ENCODE measurements at regions not wholly inside any gene's neighbourhood (a gene's known extent, or its start where the extent isn't known, plus 50 kb on each side); places are given as distances from the start of the nearest gene placed in this dataset.
"Not testable (repeated sequence)": the region's sequence is repeated elsewhere in the genome, so short reads cannot be mapped to it uniquely, and the experiment has no call there.

DNA sequence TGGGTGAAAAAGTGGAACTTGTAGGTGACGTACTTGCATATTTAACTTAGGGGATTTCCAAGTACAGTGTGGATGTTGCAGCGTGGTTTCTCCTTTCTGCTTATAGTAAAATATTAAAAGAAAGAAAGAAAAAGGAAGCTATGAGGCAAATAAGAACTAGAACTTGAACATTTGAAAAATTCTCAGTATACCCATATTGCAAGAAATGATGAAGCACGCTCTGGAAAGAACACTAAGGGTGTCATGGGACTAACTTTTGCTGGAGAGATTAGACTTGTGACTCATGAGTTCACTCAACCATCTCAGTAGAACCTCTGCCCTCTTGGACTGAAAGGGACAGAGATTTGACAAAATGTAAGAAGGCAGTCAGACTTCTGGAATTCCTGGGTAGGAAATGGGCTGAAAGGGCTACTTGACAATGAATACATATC lies 704.5 kb upstream of the ADGRL4 start:
- H3K27me3 Mint-ChIP-seq, result no peaks in the 10 kb centered on the region
- no peak overlapping the region for H3K27ac Mint-ChIP-seq (ENCODE audit: low read depth)
- no peak for ATAC-seq (replicated peaks; ENCODE audit: extremely low read depth, poor library complexity, severe bottlenecking)
- no peaks in the 10 kb centered on the region for H3K9me3 Mint-ChIP-seq
- H3K36me3 Mint-ChIP-seq (ENCODE audit: insufficient read depth), result no peaks in the 10 kb centered on the region
- H3K4me1 Mint-ChIP-seq, result no peaks in the 10 kb centered on the region
- H3K4me3 Mint-ChIP-seq, result no peak overlapping the region
- DNase-seq (ENCODE audit: low spot score in 2 of 2), result no peak

DNA sequence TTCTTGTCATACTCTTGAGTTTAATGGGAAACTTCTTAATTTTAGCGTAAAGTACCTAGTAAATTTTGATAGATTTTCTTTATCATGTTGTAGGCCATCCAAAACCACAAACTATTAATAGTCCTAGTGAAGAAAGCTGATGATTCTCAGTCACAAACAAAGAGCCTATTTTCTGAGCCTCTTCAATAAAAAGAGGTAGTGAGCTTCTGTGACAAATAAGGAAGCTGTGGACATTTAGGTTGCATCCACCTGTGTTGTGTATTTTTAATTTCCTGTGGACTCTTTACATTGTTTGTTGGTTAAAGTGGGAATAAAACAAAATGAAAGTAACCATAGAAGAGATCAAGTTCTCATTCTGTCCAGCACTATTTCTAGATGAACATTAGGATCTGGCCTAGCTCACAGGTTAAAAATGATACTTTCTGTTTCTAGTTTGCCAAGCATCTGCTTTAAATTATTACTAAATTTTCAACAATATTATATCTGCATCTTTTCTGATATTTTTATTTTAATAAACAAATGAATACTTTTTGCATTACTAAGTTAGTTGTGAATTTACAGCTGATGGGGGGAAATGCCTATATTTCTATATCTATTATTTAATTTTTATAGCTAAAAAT lies 702.2 kb upstream of the ADGRL4 start:
- DNase-seq (ENCODE audit: low spot score in 2 of 2) (no peak), ATAC-seq (replicated peaks; ENCODE audit: extremely low read depth, poor library complexity, severe bottlenecking) (no peak)
- H3K4me3 Mint-ChIP-seq, result no peak overlapping the region
- peaks cover 6% of the 10 kb centered on the region for H3K9me3 Mint-ChIP-seq
- H3K27ac Mint-ChIP-seq (ENCODE audit: low read depth), result no peak overlapping the region
- no peaks in the 10 kb centered on the region for H3K4me1 Mint-ChIP-seq
- no peaks in the 10 kb centered on the region for H3K36me3 Mint-ChIP-seq (ENCODE audit: insufficient read depth)
- no peaks in the 10 kb centered on the region for H3K27me3 Mint-ChIP-seq

DNA sequence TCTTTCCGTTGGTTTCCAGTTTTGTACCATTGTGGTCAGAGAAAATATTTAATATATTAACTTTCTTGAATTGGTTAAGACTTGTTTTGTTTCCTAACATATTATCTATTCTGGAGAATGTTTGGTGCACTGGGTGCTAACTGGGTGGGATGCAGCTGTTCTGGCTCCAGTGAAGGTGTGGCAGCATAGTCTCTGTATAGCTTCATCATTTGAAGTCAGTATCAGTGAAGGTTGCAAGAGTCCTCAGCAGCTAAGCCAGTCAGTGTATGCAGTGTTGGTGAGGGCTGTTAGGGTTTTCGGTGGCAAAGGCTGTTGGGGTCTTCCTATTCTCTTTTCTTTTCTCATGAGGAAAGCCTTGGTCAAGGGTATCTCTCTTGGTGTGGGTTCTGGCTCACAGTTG lies 698.7 kb upstream of the ADGRL4 start:
- Mint-ChIP-seq H3K4me3 (no peak overlapping the region), H3K27me3 (no peaks in the 10 kb centered on the region), H3K9me3 (peaks cover 14% of the 10 kb centered on the region), H3K4me1 (no peaks in the 10 kb centered on the region), H3K27ac (ENCODE audit: low read depth) (no peak overlapping the region), H3K36me3 (ENCODE audit: insufficient read depth) (no peaks in the 10 kb centered on the region)
- ATAC-seq (replicated peaks; ENCODE audit: extremely low read depth, poor library complexity, severe bottlenecking) (no peak), DNase-seq (ENCODE audit: low spot score in 2 of 2) (no peak)

GRCh38 chr1:79704067-79704466 lies 697.5 kb upstream of the ADGRL4 start:
- DNase-seq (ENCODE audit: low spot score in 2 of 2), result no peak
- ATAC-seq (replicated peaks; ENCODE audit: extremely low read depth, poor library complexity, severe bottlenecking), result no peak
- H3K9me3 Mint-ChIP-seq, result peaks cover 21% of the 10 kb centered on the region
- H3K36me3 Mint-ChIP-seq (ENCODE audit: insufficient read depth), result no peaks in the 10 kb centered on the region
- no peak overlapping the region for H3K4me3 Mint-ChIP-seq
- no peak overlapping the region for H3K27ac Mint-ChIP-seq (ENCODE audit: low read depth)
- H3K4me1 Mint-ChIP-seq, result no peaks in the 10 kb centered on the region
- H3K27me3 Mint-ChIP-seq, result no peaks in the 10 kb centered on the region

- H3K36me3 Mint-ChIP-seq (ENCODE audit: insufficient read depth); H3K27ac Mint-ChIP-seq (ENCODE audit: low read depth); H3K4me1 Mint-ChIP-seq; H3K27me3 Mint-ChIP-seq; H3K4me3 Mint-ChIP-seq; ATAC-seq (replicated peaks; ENCODE audit: extremely low read depth, poor library complexity, severe bottlenecking); DNase-seq (ENCODE audit: low spot score in 2 of 2): not testable (repeated sequence)
- H3K9me3 Mint-ChIP-seq, result peaks cover 34% of the 10 kb centered on the region
Measured at GRCh38 chr1:79702336-79702999, 695.9 kb upstream of the ADGRL4 start.

DNA sequence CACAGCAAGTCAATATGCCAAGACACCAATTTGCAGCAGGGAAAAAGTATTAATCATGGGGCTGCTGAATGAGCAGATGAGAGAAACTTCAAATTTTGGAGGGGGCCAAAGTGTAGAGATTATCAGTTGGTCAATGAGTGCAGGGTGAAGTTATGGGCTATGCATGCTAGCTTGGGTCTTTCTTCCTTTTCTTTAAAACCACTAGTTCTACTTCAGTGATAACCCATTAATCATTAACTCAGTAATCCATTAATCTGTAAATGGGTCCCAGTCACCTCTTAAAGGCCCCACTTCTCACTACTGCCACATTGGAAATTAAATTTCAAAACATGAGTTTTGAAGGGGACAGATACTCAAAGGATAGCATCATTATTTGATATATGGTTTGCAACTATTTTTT lies 688.6 kb upstream of the ADGRL4 start:
- DNase-seq (ENCODE audit: low spot score in 2 of 2), result no peak
- no peaks in the 10 kb centered on the region for H3K36me3 Mint-ChIP-seq (ENCODE audit: insufficient read depth)
- ATAC-seq (replicated peaks; ENCODE audit: extremely low read depth, poor library complexity, severe bottlenecking), result no peak
- H3K4me1 Mint-ChIP-seq, result no peaks in the 10 kb centered on the region
- no peak overlapping the region for H3K4me3 Mint-ChIP-seq
- peaks cover 26% of the 10 kb centered on the region for H3K9me3 Mint-ChIP-seq
- H3K27me3 Mint-ChIP-seq, result no peaks in the 10 kb centered on the region
- no peak overlapping the region for H3K27ac Mint-ChIP-seq (ENCODE audit: low read depth)

DNA sequence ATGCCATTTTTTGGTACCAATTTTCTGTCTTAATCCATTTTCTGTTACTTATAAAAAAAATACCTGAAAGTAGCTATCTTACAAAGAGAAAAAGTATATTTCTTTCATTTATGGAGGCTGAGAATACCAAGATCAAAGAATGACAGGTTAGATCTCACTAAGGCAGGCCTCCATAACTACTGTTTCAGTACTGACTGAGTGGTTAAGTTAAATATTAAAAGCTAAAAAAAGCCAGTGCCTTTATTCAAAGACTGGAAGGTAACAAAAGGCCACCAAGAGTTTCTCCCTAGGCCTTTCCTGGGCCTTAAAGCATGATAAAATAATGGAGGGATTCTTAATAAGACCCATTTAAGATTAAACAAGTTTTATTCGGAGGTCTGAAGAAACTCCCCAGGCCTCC lies 687.7 kb upstream of the ADGRL4 start:
- Mint-ChIP-seq H3K27ac (ENCODE audit: low read depth) (no peak overlapping the region), H3K36me3 (ENCODE audit: insufficient read depth) (no peaks in the 10 kb centered on the region), H3K27me3 (no peaks in the 10 kb centered on the region), H3K4me3 (no peak overlapping the region), H3K4me1 (no peaks in the 10 kb centered on the region), H3K9me3 (peaks cover 21% of the 10 kb centered on the region)
- DNase-seq (ENCODE audit: low spot score in 2 of 2) (no peak), ATAC-seq (replicated peaks; ENCODE audit: extremely low read depth, poor library complexity, severe bottlenecking) (no peak)

GRCh38 chr1:79693441-79694114 lies 687.0 kb upstream of the ADGRL4 start:
- DNase-seq (ENCODE audit: low spot score in 2 of 2) (no peak), ATAC-seq (replicated peaks; ENCODE audit: extremely low read depth, poor library complexity, severe bottlenecking) (no peak)
- Mint-ChIP-seq H3K27me3 (no peaks in the 10 kb centered on the region), H3K4me3 (no peak overlapping the region), H3K27ac (ENCODE audit: low read depth) (no peak overlapping the region), H3K36me3 (ENCODE audit: insufficient read depth) (no peaks in the 10 kb centered on the region), H3K4me1 (no peaks in the 10 kb centered on the region), H3K9me3 (peaks cover 14% of the 10 kb centered on the region)

DNA sequence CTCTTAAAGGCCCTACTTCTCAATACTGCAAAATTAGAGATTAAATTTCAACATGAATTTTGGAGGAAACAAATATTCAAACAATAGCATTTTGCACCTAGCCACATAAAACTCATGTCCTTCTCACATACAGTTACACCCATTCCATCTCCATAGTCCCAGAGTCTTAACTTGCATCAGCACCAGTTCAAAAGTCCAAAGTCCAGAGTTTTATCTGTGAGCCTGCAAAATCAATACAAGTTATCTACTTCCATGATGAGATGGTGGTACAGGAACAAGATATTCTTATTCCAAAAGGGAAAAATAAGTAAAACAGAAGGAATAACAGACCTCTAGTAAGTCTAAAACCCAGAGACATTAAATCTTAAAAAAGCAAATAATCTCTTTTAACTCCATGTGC lies 686.0 kb upstream of the ADGRL4 start:
- Mint-ChIP-seq H3K4me3 (no peak overlapping the region), H3K4me1 (no peaks in the 10 kb centered on the region), H3K36me3 (ENCODE audit: insufficient read depth) (no peaks in the 10 kb centered on the region), H3K9me3 (peaks cover 10% of the 10 kb centered on the region), H3K27me3 (no peaks in the 10 kb centered on the region), H3K27ac (ENCODE audit: low read depth) (no peak overlapping the region)
- ATAC-seq (replicated peaks; ENCODE audit: extremely low read depth, poor library complexity, severe bottlenecking), result no peak
- DNase-seq (ENCODE audit: low spot score in 2 of 2), result no peak

GRCh38 chr1:79688932-79689331 lies 682.4 kb upstream of the ADGRL4 start:
- H3K9me3 Mint-ChIP-seq, result peaks cover 16% of the 10 kb centered on the region
- H3K27me3 Mint-ChIP-seq, result no peaks in the 10 kb centered on the region
- ATAC-seq (replicated peaks; ENCODE audit: extremely low read depth, poor library complexity, severe bottlenecking) (no peak), DNase-seq (ENCODE audit: low spot score in 2 of 2) (no peak)
- no peak overlapping the region for H3K4me3 Mint-ChIP-seq
- no peaks in the 10 kb centered on the region for H3K4me1 Mint-ChIP-seq
- H3K36me3 Mint-ChIP-seq (ENCODE audit: insufficient read depth), result no peaks in the 10 kb centered on the region
- no peak overlapping the region for H3K27ac Mint-ChIP-seq (ENCODE audit: low read depth)

DNA sequence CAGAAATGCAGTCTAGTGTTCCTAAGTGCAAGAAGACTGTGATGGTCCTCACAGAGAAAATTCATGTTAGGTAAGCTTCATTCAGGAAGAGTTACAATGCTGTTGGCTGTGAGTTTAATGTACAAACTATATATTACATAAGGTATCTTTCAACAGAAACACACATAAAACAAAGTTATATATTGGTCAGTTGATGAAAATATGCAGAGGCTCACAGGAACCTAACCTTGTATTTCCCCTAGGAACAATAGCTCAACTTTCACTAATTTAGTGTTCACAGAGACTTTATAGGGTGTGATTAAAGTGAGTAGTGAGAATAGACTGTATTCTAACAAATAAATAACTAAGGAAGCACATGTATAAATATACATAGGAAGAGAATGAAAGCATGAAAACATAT lies 676.9 kb upstream of the ADGRL4 start:
- peaks cover 27% of the 10 kb centered on the region for H3K9me3 Mint-ChIP-seq
- H3K27me3 Mint-ChIP-seq, result no peaks in the 10 kb centered on the region
- H3K27ac Mint-ChIP-seq (ENCODE audit: low read depth), result no peak overlapping the region
- ATAC-seq (replicated peaks; ENCODE audit: extremely low read depth, poor library complexity, severe bottlenecking) (no peak), DNase-seq (ENCODE audit: low spot score in 2 of 2) (no peak)
- peaks cover under 1% of the 10 kb centered on the region for H3K36me3 Mint-ChIP-seq (ENCODE audit: insufficient read depth)
- no peak overlapping the region for H3K4me3 Mint-ChIP-seq
- no peaks in the 10 kb centered on the region for H3K4me1 Mint-ChIP-seq

- Mint-ChIP-seq H3K9me3 (peaks cover 23% of the 10 kb centered on the region), H3K27ac (ENCODE audit: low read depth) (no peak overlapping the region), H3K4me3 (no peak overlapping the region), H3K27me3 (no peaks in the 10 kb centered on the region), H3K4me1 (no peaks in the 10 kb centered on the region), H3K36me3 (ENCODE audit: insufficient read depth) (peaks cover 2% of the 10 kb centered on the region)
- ATAC-seq (replicated peaks; ENCODE audit: extremely low read depth, poor library complexity, severe bottlenecking) (no peak), DNase-seq (ENCODE audit: low spot score in 2 of 2) (no peak)
Measured at GRCh38 chr1:79682478-79682877, 675.9 kb upstream of the ADGRL4 start.

DNA sequence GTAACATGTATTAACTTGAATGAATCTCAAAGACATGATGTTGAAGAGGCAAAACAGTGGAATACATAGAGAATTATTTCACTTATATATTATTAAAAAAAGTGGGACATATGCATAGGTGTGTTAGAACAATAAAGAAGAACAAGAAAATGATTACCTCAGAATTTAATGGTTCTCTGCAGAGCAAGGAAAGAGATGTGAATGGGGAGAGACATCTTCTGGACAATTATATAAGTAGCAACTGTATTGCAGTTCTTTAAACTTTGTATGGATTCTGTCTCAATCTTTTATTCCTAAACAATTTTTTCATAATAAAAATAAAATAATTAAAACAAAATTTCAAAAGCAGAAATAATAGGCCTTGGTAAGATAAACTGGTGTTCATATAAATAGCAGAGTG lies 674.9 kb upstream of the ADGRL4 start:
- ATAC-seq (replicated peaks; ENCODE audit: extremely low read depth, poor library complexity, severe bottlenecking), result no peak
- peaks cover 2% of the 10 kb centered on the region for H3K36me3 Mint-ChIP-seq (ENCODE audit: insufficient read depth)
- no peaks in the 10 kb centered on the region for H3K4me1 Mint-ChIP-seq
- peaks cover 23% of the 10 kb centered on the region for H3K9me3 Mint-ChIP-seq
- DNase-seq (ENCODE audit: low spot score in 2 of 2), result no peak
- H3K27ac Mint-ChIP-seq (ENCODE audit: low read depth), result no peak overlapping the region
- H3K27me3 Mint-ChIP-seq, result no peaks in the 10 kb centered on the region
- no peak overlapping the region for H3K4me3 Mint-ChIP-seq

Measured in central memory CD8-positive, alpha-beta T cell (primary cell).